OCI-M1 (cell line): ENCODE measurements at regions not wholly inside any gene's neighbourhood (a gene's known extent, or its start where the extent isn't known, plus 50 kb on each side); places are given as distances from the start of the nearest gene placed in this dataset.

Experiments
- DNase-seq: peaks from one replicate; lab custom pipeline; 2025; lab: John Stamatoyannopoulos, UW

DNA sequence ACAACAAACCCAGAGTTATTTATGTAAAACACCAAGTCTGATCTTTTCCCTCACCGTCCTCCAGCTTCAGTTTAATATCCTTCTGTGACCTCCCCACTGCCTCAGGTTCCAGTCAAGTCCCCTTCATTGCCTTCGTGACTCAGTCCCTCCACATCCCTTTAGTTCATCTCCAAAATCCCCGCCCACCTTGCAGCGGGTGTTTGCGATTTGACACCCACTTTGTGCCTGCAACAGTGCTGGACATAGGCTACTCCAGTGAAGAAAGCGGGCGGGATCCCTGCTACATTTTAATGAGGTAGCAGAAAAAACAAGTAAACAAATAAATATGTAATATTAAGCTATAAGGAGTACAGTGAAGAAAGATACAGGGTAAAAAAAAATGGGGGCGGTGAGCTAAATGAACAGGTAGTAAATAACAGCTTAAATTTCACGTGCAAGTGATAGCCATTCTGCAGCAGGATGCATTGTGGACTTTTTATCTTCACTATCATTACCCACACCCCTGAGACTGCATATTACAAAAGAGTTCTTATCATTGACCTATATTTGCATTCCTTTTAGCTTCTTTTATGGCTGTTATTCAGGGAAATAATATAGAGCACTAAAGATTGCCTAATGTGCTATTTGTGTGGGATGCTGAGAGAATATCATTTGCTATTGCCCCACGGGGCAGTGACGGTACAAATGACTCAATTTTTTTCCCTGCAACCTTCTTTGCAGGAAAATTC, 222.8 kb upstream of the NUDT4 start:
- DNase-seq = no peak

GRCh38 chr12:93156086-93156716, 221.5 kb upstream of the NUDT4 start:
- no peak for DNase-seq

- DNase-seq = no peak
These were observed 220.4 kb upstream of the NUDT4 start for GRCh38 chr12:93157279-93157678.

DNA sequence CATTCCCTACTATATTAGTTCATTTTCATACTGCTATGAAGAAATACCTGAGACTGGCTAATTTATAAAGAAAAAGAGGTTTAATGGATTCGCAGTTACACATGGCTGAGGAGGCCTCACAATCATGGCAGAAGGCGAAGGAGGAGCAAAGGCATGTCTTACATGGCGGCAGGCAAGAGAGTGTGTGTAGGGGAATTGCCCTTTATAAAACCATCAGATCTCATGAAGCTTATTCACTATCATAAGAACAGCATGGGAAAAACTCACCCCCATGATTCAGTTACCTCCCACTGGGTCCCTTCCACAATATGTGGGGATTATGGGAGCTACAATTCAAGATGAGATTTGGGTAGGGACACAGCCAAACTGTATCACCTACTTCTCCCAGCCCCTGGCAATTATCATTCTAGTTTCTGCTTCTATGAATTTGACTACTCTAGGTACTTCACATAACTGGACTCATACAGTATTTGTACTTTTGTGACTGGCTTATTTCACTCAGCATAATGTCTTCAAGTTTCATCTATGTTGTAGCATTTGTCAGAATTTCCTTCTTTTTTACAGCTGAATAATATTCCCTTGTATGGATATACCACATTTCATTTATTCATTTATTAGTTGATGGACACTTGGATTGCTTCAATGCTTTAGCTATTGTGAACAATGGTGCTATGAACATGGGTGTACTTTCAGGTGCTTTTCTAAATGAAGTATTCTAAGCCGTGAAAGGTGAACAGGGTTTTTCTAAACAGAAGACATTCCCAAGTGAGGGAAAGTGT, 219.5 kb upstream of the NUDT4 start:
- DNase-seq = no peak

DNA sequence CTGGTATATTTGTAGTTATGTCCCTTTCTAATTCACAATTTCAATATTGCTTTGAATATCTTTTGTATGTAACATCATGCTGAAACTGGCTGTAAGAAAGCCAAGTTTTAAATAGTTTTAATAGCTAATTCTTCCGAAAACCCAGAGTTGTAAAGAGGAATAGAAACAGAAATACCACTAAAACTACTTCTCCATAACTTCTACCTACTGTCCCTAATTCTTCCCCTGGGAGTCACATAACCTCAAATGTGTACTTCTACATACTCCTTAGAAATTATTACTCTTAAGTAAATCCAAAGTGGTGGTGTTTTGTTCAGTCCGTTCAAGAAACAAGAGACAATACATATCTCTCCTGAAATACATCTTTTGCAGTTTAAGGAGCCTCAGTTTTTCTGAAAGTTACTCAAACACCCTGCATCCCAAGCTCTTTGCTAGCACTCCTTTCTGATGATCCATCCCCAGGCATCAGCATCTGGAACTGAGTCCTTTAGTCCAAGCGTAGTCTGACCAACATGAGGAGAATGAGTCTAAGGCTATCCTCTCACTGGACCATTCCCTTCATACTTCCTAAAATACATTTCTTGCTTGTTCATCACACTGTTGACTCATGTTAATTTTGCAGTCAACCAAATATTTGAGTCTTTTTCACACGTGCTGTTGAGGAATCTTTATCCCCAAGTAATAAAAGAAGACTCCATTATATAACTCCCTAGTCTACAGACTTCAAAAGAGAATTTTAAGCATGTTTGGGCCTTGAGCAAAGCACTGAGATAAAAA, 214.3 kb upstream of the NUDT4 start:
- no peak for DNase-seq

- DNase-seq = no peak
These were observed 213.4 kb upstream of the NUDT4 start for GRCh38 chr12:93164103-93164880.

DNA sequence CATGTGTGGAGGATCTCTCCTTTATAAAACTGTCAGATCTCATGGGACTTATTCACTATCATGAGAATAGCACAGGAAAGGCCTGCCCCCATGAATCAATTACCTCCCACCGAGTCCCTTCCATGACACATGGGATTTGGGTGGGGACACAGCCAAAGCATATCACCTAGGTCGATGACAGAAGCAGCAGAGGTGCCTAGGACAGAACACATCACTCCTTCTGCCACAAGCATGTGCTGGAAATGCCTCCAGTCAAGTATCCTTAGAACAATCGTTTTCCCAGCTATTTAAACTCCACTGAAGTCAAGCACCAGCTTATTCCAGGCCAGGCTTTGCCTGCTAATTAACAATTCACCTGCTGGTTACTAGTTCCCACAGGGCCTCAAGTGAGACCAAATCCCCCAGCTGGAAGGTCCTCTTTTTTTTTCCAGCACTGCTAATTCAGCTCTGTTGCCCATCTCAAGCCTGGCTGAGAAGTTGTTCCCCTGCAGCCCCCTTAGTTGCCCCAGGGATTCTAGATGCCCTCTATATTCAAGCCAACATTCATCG, 212.3 kb upstream of the NUDT4 start:
- DNase-seq = no peak

DNA sequence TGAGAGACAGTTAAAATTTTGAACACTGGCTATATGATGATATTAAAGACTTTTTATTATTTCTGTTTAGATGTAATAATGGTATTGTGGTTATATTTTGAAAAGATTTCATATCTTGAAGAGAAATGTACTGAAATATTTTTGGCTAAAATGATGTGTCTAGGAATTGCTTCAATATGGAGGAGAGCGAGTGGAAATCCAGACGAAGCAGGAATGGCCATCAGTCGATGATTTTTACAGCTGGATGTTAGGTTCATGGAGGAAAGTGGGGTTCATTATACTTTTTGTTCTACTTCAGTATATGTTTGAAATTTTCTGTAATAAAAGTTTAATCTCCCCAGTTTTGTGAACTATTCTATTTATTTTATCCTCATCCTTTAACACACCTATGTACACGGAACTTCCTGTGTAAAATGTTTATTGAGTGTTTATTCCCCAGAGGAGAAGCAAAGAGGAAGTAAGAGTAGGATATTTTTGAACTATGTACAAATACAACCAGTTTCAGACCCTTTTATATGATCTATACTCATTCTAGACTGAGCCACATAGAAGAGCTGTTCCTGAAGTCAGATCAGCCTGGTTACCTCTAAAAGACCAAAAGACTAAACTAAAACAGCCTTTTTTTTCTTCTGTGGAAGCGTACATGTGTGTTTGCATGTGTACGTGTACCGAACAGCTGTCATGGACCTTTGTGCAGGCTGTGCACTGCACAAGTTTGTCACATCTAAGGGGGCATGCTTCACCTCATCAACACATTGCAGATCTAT, 211.0 kb upstream of the NUDT4 start:
- DNase-seq = no peak

GRCh38 chr12:93167331-93167730, 210.4 kb upstream of the NUDT4 start:
- no peak for DNase-seq

- no peak for DNase-seq
These were observed 209.8 kb upstream of the NUDT4 start for GRCh38 chr12:93167841-93168492.

GRCh38 chr12:93168751-93169150, 209.0 kb upstream of the NUDT4 start:
- DNase-seq = no peak

- no peak for DNase-seq
These were observed 208.2 kb upstream of the NUDT4 start for GRCh38 chr12:93169536-93169935.

DNA sequence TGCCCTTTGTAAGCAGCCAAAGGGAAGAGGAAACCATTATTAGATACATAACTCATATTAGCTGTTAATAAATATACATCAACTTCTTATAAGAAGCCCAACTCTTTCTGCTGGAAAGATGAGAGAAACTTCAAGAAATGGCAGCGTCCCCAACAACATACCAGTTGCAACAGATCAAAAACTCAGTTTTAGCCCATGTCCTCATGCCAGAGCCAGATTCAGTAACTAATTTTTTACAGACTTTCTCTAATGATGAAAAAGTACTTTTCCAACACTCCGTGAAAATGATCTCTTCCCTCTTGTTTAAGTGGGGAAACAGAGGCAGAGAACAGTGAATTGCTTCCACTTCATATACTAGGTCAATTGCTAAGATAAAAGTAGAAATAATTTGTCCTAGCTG, 206.8 kb upstream of the NUDT4 start:
- no peak for DNase-seq

- peak; percentile 29 for DNase-seq
These were observed 204.4 kb upstream of the NUDT4 start for GRCh38 chr12:93173178-93173957.

GRCh38 chr12:93174048-93174447, 203.7 kb upstream of the NUDT4 start:
- no peak for DNase-seq

DNA sequence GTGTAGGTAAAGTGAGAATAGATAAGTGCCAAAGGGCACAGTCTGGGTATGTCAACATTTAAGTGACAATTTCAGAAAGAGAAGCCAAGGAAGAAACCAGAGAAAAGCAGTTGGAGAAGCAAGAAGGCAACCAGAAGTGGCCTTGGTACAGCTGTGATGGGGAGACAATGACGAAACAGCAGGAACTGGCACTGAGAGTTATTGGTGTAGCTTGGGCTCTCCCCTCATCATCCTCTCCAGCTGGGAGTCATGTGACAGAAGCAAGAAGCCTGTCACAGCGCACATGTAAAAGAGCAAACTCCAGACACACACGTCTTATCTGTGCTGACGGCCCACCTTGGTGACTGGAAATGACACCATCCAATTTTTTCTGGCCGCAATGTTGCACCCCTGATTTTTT, 203.3 kb upstream of the NUDT4 start:
- no peak for DNase-seq

GRCh38 chr12:93176165-93176564, 201.6 kb upstream of the NUDT4 start:
- DNase-seq = peak; percentile 36

DNA sequence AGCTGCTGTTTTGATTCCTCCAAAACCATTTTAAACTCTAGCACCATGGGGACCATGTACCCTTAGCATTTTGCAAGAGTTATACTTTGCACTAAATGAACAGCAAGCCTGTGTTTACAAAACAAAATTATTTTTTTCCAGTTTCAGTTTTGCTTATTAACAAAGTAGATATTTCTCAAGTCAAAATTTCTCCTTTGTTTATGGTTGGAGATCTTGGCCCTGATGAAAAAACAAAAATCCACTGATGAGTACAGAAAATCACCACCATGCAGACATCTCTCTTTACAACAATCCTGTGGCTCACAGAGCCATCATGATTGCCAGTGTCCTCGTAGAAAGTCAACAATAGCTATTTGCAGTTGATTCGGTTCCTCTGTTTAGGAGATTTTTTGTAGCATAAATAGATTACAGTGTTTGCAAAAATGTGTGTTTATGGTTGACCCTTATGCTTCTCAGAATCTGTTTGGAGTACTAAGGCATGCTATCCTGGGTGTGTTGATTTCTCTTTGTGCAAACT, 201.1 kb upstream of the NUDT4 start:
- DNase-seq = no peak
